ENCODE measurements at regions not wholly inside any gene's neighbourhood (a gene's known extent, or its start where the extent isn't known, plus 50 kb on each side); places are given as distances from the start of the nearest gene placed in this dataset.
A peak's percentile ranks its signal among the peaks of the same experiment; 100 is the strongest.

DNA sequence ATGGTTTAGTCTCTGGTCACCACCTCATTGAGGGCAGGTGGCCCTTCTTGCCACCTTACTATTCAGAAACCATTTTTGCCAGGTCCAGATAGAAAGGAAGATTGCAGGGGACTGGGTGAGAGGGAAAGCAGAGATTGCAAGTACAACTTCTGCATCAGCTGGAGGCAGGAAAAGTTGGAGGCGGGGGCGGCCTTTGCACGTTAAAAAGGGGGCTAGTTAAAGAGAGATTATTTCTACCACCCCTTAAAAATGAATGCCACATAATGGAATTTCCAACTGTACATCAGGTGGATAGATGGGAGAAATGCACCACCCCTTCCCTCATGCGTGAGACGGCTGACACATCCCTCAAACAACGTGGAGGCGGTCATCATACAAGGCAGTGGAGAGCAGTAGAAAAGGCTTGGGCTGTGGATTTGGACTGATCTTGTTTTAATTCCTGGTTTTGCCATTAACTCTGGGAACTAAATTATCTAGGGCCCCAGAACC, 95.4 kb upstream of the CNKSR3 start:
- no peak for DNase-seq (ENCODE audit: extremely low read depth, low read depth)
- TF ChIP-seq, protein P1, sequence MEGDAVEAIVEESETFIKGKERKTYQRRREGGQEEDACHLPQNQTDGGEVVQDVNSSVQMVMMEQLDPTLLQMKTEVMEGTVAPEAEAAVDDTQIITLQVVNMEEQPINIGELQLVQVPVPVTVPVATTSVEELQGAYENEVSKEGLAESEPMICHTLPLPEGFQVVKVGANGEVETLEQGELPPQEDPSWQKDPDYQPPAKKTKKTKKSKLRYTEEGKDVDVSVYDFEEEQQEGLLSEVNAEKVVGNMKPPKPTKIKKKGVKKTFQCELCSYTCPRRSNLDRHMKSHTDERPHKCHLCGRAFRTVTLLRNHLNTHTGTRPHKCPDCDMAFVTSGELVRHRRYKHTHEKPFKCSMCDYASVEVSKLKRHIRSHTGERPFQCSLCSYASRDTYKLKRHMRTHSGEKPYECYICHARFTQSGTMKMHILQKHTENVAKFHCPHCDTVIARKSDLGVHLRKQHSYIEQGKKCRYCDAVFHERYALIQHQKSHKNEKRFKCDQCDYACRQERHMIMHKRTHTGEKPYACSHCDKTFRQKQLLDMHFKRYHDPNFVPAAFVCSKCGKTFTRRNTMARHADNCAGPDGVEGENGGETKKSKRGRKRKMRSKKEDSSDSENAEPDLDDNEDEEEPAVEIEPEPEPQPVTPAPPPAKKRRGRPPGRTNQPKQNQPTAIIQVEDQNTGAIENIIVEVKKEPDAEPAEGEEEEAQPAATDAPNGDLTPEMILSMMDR (IDR thresholded peaks at IDR 0.05; ENCODE audit: low read depth, low read length, missing control alignments), result no peak
- no peak overlapping the region for H3K4me3 ChIP-seq (replicated peaks; ENCODE audit: low read depth, low read length)

DNA sequence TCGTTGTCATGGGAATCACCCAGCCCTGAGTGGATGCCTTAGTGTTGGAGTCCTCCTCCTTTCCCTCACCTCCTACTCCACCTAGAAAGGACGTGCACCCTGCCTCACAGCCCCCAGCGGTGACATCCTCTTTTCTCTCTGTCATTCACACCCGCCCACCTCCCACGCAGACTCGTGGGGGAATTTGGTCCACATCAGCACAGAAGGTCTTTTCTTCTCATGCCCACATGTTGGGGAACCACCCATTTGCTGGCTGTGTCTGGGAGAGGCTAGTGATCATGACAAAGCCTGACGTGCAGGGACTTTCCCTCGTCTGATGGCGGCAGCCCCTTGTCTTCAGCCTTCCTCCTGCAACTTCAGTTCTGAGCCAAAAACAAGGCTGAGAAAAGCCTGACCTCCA, 96.0 kb upstream of the CNKSR3 start:
- no peak overlapping the region for H3K4me3 ChIP-seq (replicated peaks; ENCODE audit: low read depth, low read length)
- DNase-seq (ENCODE audit: extremely low read depth, low read depth), result no peak
- TF ChIP-seq, protein P1 (IDR thresholded peaks at IDR 0.05; ENCODE audit: low read depth, low read length, missing control alignments), result no peak

DNA sequence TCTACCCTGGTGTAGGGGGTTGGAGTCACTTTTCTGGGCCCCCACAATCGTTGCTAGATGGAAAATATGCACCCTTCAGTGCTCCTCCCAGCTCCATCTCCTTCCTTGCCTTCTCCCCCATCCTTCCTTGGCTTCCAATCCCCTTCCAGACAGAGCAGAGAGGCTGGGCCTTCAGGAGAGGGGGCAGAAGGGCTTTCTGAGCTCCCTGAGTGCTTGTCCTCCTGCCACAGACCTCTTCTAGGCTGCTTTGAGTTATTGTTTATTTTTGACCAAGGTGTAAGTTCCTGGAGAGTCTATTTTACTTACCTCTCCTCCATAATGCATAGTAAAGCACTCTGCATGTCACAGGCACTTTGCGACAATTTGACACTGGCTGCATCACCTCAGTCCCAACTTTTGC, 96.4 kb upstream of the CNKSR3 start:
- no peak overlapping the region for H3K4me3 ChIP-seq (replicated peaks; ENCODE audit: low read depth, low read length)
- TF ChIP-seq, protein P1 (IDR thresholded peaks at IDR 0.05; ENCODE audit: low read depth, low read length, missing control alignments), result no peak
- DNase-seq (ENCODE audit: extremely low read depth, low read depth), result no peak

DNA sequence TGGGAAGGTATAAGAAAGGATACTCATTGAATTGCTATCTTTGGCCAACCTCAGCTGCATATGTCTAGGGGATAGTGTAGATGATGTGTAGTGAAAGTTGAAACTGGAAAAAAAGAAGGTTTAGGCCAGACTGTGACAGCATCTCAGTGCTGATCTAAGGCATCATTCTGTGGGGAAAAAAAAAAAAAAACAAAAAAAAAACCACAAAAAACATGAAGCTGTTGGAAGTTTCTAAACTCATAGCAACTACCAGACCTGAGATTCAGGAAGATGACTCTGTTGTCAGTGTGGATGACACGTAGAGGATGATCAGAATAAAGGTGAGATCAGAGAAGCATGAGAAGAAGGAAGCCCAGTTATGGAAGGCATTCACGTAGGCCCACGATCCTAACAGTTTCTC, 100.8 kb upstream of the CNKSR3 start:
- TF ChIP-seq, protein P1 (IDR thresholded peaks at IDR 0.05; ENCODE audit: low read depth, low read length, missing control alignments), result no peak
- DNase-seq (ENCODE audit: extremely low read depth, low read depth), result no peak
- H3K4me3 ChIP-seq (replicated peaks; ENCODE audit: low read depth, low read length), result no peak overlapping the region

DNA sequence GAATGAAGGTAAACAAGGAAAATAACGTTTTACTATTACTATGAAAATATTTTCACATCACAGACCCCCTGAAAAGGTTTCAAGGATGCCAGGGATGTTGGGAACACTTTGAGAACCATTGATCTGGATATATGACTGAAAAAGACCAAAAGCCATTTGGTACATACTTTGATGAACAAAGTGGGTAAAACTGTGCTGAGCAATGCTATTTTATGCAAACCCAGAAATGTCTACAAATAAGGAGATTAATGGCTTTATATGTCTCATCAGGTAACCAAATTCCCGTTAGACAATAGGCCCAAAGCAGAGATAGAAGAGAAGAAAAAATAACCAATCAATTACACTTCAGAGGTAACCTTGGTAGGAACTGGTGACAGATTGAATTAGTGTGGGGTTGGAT, 101.4 kb upstream of the CNKSR3 start:
- no peak for DNase-seq (ENCODE audit: extremely low read depth, low read depth)
- no peak overlapping the region for H3K4me3 ChIP-seq (replicated peaks; ENCODE audit: low read depth, low read length)
- TF ChIP-seq, protein P1 (IDR thresholded peaks at IDR 0.05; ENCODE audit: low read depth, low read length, missing control alignments), result no peak

DNA sequence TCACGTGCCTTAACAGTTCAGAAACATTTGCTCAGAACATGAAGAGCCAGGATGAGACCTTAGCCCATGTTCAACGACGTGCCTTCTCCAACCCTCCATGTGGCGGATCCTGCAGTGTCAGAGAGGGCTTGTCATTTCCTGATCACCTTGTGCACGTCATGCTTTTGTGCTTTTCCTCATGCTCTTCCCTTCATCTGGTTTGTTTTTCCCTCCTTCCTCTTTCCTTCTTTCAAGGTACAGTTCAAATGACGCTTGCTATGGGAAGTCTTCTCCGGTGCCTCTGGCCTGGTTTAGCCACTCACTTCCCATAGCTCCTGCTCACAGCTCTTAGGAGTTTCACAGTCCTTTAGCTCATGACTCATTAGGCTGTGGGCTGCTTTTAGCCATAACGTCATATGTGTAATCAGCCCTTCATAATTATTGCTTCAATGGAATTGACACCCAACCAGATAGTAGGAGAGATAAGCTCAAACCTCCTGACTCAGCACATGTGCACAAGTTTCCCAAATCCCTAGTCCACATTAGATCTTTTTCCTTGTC, 102.7 kb upstream of the CNKSR3 start:
- no peak overlapping the region for H3K4me3 ChIP-seq (replicated peaks; ENCODE audit: low read depth, low read length)
- TF ChIP-seq, protein P1 (IDR thresholded peaks at IDR 0.05; ENCODE audit: low read depth, low read length, missing control alignments), result no peak
- DNase-seq (ENCODE audit: extremely low read depth, low read depth), result peak; percentile 56

DNA sequence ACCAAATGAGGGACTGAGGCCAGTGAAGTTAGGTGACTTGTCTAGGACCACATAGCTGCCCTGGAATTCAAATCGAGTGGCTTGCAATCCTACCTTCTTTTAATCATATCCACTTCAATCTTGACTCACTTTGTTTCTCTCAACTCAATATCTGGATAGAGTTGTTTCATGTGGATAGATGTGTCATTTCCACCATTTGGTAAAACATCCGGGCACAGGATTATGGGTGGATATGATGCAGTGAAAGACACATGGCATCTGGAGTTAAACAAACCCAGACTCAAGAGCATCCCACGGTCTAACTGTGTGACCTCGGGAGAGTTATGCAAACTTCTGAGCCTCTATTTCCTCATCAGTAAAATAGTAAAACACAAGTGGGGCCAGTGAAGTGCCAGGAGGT, 103.6 kb upstream of the CNKSR3 start:
- H3K4me3 ChIP-seq (replicated peaks; ENCODE audit: low read depth, low read length), result no peak overlapping the region
- DNase-seq (ENCODE audit: extremely low read depth, low read depth), result peak; percentile 20
- TF ChIP-seq, protein P1 (IDR thresholded peaks at IDR 0.05; ENCODE audit: low read depth, low read length, missing control alignments), result no peak
